Nephron (organoid): ENCODE measurements at regions not wholly inside any gene's neighbourhood (a gene's known extent, or its start where the extent isn't known, plus 50 kb on each side); places are given as distances from the start of the nearest gene placed in this dataset.

Experiments
- H3K27ac Mint-ChIP-seq, 3 experiments: 2 replicates each; pipeline ENCODE4 v1.8.0; 2020; ENCODE audit warnings: mixed read lengths in 3 of 3, mild to moderate bottlenecking in 2 of 3, moderate library complexity in 1 of 3
- H3K27me3 Mint-ChIP-seq: 2 replicates; pipeline ENCODE4 v1.8.0; 2021; ENCODE audit warnings: low read depth, mild to moderate bottlenecking, moderate library complexity, mixed read lengths
- H3K36me3 Mint-ChIP-seq: 2 replicates; pipeline ENCODE4 v1.8.0; 2020; ENCODE audit warnings: low read depth, mixed read lengths
- H3K4me1 Mint-ChIP-seq: 2 replicates; pipeline ENCODE4 v1.8.0; 2020; ENCODE audit warnings: mixed read lengths
- H3K4me3 Mint-ChIP-seq, 3 experiments: 2 replicates each; pipeline ENCODE4 v1.8.0; 2020; ENCODE audit warnings: mild to moderate bottlenecking in 3 of 3, mixed read lengths in 3 of 3, moderate library complexity in 2 of 3
- H3K9me3 Mint-ChIP-seq: 2 replicates; pipeline ENCODE4 v1.8.0; 2020; ENCODE audit warnings: mixed read lengths
- CTCF ChIP-seq, 3 experiments: fragments of 200-600 bp; sonication (generic); IDR thresholded peaks; one replicate each; pipeline ENCODE4 v1.5.0; 2021; ENCODE audit warnings: antibody characterized with exemption in 3 of 3; ENCODE audit not compliant: unreplicated experiment in 3 of 3

GRCh38 chr13:111943229-111943795 lies 123.6 kb upstream of the SOX1 start:
- Mint-ChIP-seq H3K27me3 (peaks cover 23% of the 10 kb centered on the region), H3K9me3 (peaks cover 6% of the 10 kb centered on the region), H3K36me3 (no peaks in the 10 kb centered on the region), H3K4me3 (no peak overlapping the region), H3K27ac (no peak overlapping the region), H3K4me1 (no peaks in the 10 kb centered on the region)
- TF ChIP-seq CTCF (IDR thresholded peaks at IDR 0.05; ENCODE audit: unreplicated experiment in 3 of 3) = no peak

GRCh38 chr13:111944171-111944583 lies 122.8 kb upstream of the SOX1 start:
- Mint-ChIP-seq H3K4me3 (no peak overlapping the region), H3K27me3 (peaks cover 31% of the 10 kb centered on the region), H3K27ac (no peak overlapping the region), H3K36me3 (no peaks in the 10 kb centered on the region), H3K9me3 (peaks cover 9% of the 10 kb centered on the region), H3K4me1 (no peaks in the 10 kb centered on the region)
- TF ChIP-seq CTCF (IDR thresholded peaks at IDR 0.05; ENCODE audit: unreplicated experiment in 3 of 3) = no peak

GRCh38 chr13:111945086-111945485 lies 121.9 kb upstream of the SOX1 start:
- Mint-ChIP-seq H3K4me1 (no peaks in the 10 kb centered on the region), H3K36me3 (no peaks in the 10 kb centered on the region), H3K4me3 (no peak overlapping the region), H3K27ac (no peak overlapping the region), H3K27me3 (peaks cover 34% of the 10 kb centered on the region), H3K9me3 (peaks cover 15% of the 10 kb centered on the region)
- TF ChIP-seq CTCF (IDR thresholded peaks at IDR 0.05; ENCODE audit: unreplicated experiment in 3 of 3) = no peak

GRCh38 chr13:111946214-111946613 lies 120.7 kb upstream of the SOX1 start:
- Mint-ChIP-seq H3K9me3 (peaks cover 17% of the 10 kb centered on the region), H3K4me3 (no peak overlapping the region), H3K36me3 (no peaks in the 10 kb centered on the region), H3K27me3 (peaks cover 32% of the 10 kb centered on the region), H3K27ac (no peak overlapping the region), H3K4me1 (no peaks in the 10 kb centered on the region)
- no peak for TF ChIP-seq CTCF (IDR thresholded peaks at IDR 0.05; ENCODE audit: unreplicated experiment in 3 of 3)

GRCh38 chr13:111947026-111947810 lies 119.7 kb upstream of the SOX1 start:
- H3K9me3 Mint-ChIP-seq = peaks cover 20% of the 10 kb centered on the region
- H3K27ac Mint-ChIP-seq = no peak overlapping the region
- peaks cover 29% of the 10 kb centered on the region for H3K27me3 Mint-ChIP-seq
- no peak overlapping the region for H3K4me3 Mint-ChIP-seq
- H3K36me3 Mint-ChIP-seq = no peaks in the 10 kb centered on the region
- no peak for TF ChIP-seq CTCF (IDR thresholded peaks at IDR 0.05; ENCODE audit: unreplicated experiment in 3 of 3)
- no peaks in the 10 kb centered on the region for H3K4me1 Mint-ChIP-seq

GRCh38 chr13:111947876-111948275 lies 119.1 kb upstream of the SOX1 start:
- Mint-ChIP-seq H3K36me3 (no peaks in the 10 kb centered on the region), H3K27ac (no peak overlapping the region), H3K9me3 (peaks cover 20% of the 10 kb centered on the region), H3K4me1 (no peaks in the 10 kb centered on the region), H3K4me3 (no peak overlapping the region), H3K27me3 (peaks cover 29% of the 10 kb centered on the region)
- no peak for TF ChIP-seq CTCF (IDR thresholded peaks at IDR 0.05; ENCODE audit: unreplicated experiment in 3 of 3)
